ENCODE measurements at regions not wholly inside any gene's neighbourhood (a gene's known extent, or its start where the extent isn't known, plus 50 kb on each side); places are given as distances from the start of the nearest gene placed in this dataset.

DNA sequence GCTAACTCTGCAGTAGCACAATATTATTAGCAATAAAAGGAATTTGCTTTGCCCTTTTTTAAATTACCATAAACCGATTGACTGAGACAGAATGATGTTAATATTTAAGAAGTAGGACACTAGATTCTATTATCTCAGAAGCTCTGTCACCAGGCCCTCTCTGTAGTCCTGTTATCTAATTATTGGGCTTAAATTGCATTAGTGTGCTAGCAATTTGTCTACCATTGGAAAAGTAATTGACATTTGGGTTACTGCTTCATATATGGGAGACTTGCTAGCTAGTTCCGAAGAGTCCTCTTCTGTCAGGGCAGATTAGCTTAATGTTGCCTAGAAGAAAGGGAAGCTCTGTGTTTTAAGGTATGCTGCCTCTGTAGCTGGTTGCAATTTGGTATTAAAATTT lies 1107.3 kb upstream of the EEF2KMT start:
- DNase-seq (ENCODE audit: low read depth): no peak
- TF ChIP-seq, protein P1, sequence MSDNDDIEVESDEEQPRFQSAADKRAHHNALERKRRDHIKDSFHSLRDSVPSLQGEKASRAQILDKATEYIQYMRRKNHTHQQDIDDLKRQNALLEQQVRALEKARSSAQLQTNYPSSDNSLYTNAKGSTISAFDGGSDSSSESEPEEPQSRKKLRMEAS (IDR thresholded peaks at IDR 0.05; ENCODE audit: low read depth, low read length): no peak
- TF ChIP-seq CTCF (IDR thresholded peaks at IDR 0.05; ENCODE audit: low read depth, low read length) (no peak), POLR2A (IDR thresholded peaks at IDR 0.05; ENCODE audit: extremely low read depth, insufficient read length) (no peak), MYC (IDR thresholded peaks at IDR 0.05; ENCODE audit: low read depth, low read length) (no peak)
- H3K4me3 ChIP-seq (ENCODE audit: low read depth, low read length): no peak overlapping the region

GRCh38 chr16:6200861-6201260 lies 1103.3 kb upstream of the EEF2KMT start:
- no peak for TF ChIP-seq MYC (IDR thresholded peaks at IDR 0.05; ENCODE audit: low read depth, low read length)
- TF ChIP-seq CTCF (IDR thresholded peaks at IDR 0.05; ENCODE audit: low read depth, low read length): no peak
- TF ChIP-seq, protein P1 (IDR thresholded peaks at IDR 0.05; ENCODE audit: low read depth, low read length): no peak
- no peak for TF ChIP-seq POLR2A (IDR thresholded peaks at IDR 0.05; ENCODE audit: extremely low read depth, insufficient read length)
- DNase-seq (ENCODE audit: low read depth): no peak
- H3K4me3 ChIP-seq (ENCODE audit: low read depth, low read length): no peak overlapping the region

- no peak for DNase-seq (ENCODE audit: low read depth)
- H3K4me3 ChIP-seq (ENCODE audit: low read depth, low read length): no peak overlapping the region
- TF ChIP-seq MYC (IDR thresholded peaks at IDR 0.05; ENCODE audit: low read depth, low read length): no peak
- TF ChIP-seq, protein P1 (IDR thresholded peaks at IDR 0.05; ENCODE audit: low read depth, low read length): no peak
- TF ChIP-seq CTCF (IDR thresholded peaks at IDR 0.05; ENCODE audit: low read depth, low read length): no peak
- TF ChIP-seq POLR2A (IDR thresholded peaks at IDR 0.05; ENCODE audit: extremely low read depth, insufficient read length): no peak
Observed at GRCh38 chr16:6200271-6200670, 1102.7 kb upstream of the EEF2KMT start.

DNA sequence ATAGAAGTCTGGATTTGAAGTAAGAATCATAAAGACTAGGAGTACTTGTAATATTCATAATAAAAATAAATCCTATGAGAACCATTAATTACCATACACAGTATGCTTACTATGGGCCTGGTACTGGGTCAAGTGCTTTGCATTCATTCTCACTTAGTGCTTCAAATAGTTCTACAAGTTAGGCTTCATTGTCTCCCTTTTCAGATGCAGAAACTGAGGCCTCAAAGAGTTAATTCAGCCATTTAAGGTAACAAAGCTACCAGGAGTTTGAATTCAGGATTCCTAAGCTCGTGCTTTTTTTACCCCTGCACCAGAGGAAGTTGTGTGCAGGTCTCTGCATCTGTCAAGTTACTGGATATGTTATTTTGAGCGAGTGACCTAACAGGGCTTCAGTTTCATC lies 1098.4 kb upstream of the EEF2KMT start:
- no peak for DNase-seq (ENCODE audit: low read depth)
- no peak overlapping the region for H3K4me3 ChIP-seq (ENCODE audit: low read depth, low read length)
- TF ChIP-seq, protein P1 (IDR thresholded peaks at IDR 0.05; ENCODE audit: low read depth, low read length): no peak

DNA sequence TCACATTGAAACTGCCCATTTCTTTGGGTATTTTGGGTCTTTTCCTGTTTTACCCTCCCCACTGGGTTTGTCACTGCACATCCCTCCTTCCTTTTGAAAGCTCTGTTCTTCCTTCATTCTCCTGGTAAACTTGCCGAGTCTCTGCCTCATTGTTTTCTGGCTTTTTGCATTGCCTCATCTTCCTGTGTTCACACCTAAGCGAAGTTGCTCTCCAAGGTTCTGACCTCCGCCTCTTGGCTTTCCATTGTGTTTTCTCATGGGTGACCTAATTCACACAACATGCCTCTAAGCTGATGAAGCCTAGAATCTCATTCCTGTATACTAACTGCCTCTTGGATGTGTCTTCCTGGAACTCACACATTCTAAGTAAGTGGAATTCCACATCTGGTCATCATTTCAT lies 1096.1 kb upstream of the EEF2KMT start:
- H3K4me3 ChIP-seq (ENCODE audit: low read depth, low read length): no peak overlapping the region
- peak; percentile 4 for DNase-seq (ENCODE audit: low read depth)
- TF ChIP-seq MYC (IDR thresholded peaks at IDR 0.05; ENCODE audit: low read depth, low read length): no peak
- TF ChIP-seq, protein P1 (IDR thresholded peaks at IDR 0.05; ENCODE audit: low read depth, low read length): no peak
- no peak for TF ChIP-seq CTCF (IDR thresholded peaks at IDR 0.05; ENCODE audit: low read depth, low read length)
- no peak for TF ChIP-seq POLR2A (IDR thresholded peaks at IDR 0.05; ENCODE audit: extremely low read depth, insufficient read length)

DNA sequence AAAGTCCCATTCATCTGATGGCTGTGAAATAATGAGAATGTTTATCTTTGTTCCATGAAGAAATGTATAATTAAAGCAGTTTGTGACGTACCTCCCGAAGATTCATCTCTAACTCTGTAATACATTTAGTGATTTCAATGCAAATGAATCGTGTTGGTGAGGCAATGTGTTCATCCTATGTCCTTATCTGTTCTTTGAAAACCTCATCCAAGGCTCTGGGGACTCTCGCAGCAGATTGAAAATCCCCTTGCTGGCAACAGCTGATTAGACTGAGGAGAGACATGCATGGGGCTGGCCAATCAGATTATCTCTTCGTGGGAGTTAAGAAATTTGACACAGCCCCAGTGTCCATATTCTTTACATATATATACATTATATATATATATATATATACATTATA lies 1095.4 kb upstream of the EEF2KMT start:
- TF ChIP-seq CTCF (IDR thresholded peaks at IDR 0.05; ENCODE audit: low read depth, low read length) (no peak), MYC (IDR thresholded peaks at IDR 0.05; ENCODE audit: low read depth, low read length) (no peak), POLR2A (IDR thresholded peaks at IDR 0.05; ENCODE audit: extremely low read depth, insufficient read length) (no peak)
- TF ChIP-seq, protein P1 (IDR thresholded peaks at IDR 0.05; ENCODE audit: low read depth, low read length): no peak
- H3K4me3 ChIP-seq (ENCODE audit: low read depth, low read length): no peak overlapping the region
- no peak for DNase-seq (ENCODE audit: low read depth)
